Lower leg skin (tissue), 4 donors: ENCODE measurements at regions not wholly inside any gene's neighbourhood (a gene's known extent, or its start where the extent isn't known, plus 50 kb on each side); places are given as distances from the start of the nearest gene placed in this dataset.
"Not testable (repeated sequence)": the region's sequence is repeated elsewhere in the genome, so short reads cannot be mapped to it uniquely, and the experiment has no call there.

Source experiments
- DNase-seq, 2 donors: peaks; one replicate each; pipeline ENCODE4 v3.0.0-alpha.2; 2019; ENCODE audit warnings: low spot score in 2 of 2
- H3K4me3 ChIP-seq: fragments of 200-600 bp; sonication (generic); 2 replicates; pipeline ENCODE4 v1.5.1; 2017; ENCODE audit warnings: mild to moderate bottlenecking, low read depth; ENCODE audit not compliant: poor library complexity, severe bottlenecking
- POLR2A ChIP-seq, 2 donors: fragments of 450-650 bp; IDR thresholded peaks; one replicate each; pipeline ENCODE4 v1.6.1; 2016 to 2017; ENCODE audit warnings: antibody characterized with exemption in 2 of 2, mild to moderate bottlenecking in 1 of 2, moderate library complexity in 1 of 2
- WGBS, 2 donors: methylation state at CpG; one replicate each; pipeline ENCODE4 v1.1.5; 2018; 5-methylcytosine and 5-hydroxymethylcytosine counted together
- intact Hi-C: fragments of 100-400 bp; cut with DNase I; formaldehyde crosslinking; loops from one replicate; pipeline ENCODE4 v1.15.0; 2023; ENCODE audit warnings: low total_unique reads
- TF ChIP-seq, protein P1 (sequence below), 3 donors: fragments of 450-650 bp; IDR thresholded peaks; one replicate each; pipeline ENCODE4 v1.5.1; 2016; ENCODE audit warnings: antibody characterized with exemption in 3 of 3, mild to moderate bottlenecking in 3 of 3, moderate library complexity in 2 of 3

DNA sequence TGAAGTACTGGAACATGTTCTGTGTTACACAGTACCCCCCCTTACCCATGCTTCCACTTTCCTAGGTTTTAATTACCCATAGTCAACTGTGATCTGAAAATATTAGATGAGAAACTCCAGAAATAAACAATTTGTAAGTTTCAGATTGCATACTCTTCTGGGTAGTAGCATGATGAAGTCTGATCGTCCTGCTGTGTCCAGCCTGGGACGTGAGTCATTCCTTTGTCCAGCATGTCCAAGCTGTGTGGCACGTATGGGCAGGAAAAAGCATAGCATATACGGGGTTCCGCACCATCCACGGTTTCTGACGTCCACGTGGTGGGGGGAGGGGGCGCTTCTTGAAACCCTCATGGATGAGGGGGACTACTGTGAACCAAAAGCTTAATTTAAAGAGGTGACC is 70.7 kb upstream of the CRYM start:
- intact Hi-C loops, DNase-seq, H3K4me3 ChIP-seq: not testable (repeated sequence)
- 79 to 88% methylated on average over 9 of the region's 9 CpGs for WGBS, 2 donors

DNA sequence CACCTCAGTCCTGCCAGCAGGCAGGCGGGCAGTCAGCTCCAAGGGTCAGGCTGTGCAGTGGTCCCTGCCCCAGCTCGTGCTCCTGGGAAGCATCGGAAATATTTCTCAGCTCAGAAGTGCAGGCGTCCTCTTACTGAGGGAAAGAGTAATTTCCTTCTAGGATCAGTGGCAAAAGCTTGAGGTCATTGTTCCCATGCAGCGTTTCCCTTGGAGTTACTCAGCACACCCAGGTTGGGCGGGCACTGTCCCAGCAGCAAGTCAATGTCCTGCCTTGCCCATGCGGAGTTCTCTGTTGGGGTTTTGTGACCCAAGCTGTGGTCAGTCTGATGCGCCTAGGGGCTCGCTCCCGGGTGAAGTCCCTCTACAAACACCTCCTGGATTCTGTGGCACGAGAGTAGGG is 69.4 kb upstream of the CRYM start:
- DNase-seq, intact Hi-C loops, H3K4me3 ChIP-seq: not testable (repeated sequence)
- WGBS, 2 donors: 82 to 91% methylated on average over 6 to 7 of the region's 11 CpGs

DNA sequence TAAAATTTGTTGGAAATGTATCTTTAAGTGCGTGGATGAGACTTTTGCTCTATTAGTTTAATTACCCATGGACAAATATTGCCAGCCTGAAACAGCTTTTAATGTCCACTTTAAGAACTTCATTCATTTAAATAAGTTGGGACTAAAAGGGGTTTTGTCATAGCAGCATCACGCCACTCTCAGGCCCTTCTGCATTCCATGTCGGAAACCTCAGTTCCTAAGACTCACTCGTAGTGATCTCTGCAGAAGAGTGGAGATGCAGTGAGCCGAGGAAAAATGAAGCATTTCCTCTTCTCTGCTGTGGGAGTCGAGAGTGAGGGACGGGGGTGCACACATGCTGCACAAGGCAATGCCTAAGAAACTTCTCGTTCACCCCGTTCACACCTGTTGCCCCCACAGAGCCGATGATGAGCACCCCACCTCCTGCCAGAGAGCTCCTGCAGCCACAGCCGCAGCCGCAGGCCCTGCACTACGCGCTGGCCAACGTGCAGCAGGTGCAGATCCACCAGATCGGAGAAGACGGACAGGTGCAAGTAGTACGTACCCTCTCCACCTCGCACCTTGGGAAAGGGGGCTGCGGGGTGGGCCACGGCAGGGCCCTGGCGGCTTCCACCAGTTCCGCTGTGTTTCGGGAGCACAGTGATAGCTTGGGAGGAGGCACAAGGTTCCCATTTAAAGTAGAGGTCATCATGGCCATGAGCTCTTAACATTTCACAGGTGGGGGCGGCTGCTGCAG is 68.8 kb upstream of the CRYM start:
- 87 to 93% methylated on average over 24 to 25 of the region's 25 CpGs for WGBS, 2 donors
- DNase-seq: not testable (repeated sequence)

DNA sequence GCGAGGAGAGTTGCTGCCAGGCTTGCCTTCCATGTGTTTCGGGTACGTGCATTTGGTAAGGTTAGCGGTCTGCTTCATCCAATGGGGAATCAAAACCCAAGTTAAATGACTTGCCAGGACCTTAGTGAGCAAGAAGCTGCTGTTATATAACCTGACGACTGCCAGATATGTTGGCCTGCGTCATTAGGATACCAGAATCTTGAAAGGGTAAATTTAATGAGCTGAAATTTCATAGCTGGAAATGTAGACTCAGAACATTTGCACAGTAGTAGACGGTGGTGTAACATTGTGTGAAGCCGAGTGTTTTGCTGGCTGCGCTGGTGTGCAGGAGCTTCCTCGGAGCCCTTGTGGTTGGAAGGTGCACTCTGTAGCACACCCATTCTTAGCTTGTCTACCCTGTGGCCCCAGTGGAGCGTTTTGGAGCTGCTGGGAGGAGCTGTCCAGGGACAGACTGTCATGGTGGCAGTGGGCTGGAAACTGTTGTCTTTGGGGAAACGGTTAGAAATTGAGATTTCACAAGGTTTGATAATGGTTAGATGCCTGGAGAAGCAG is 66.3 kb upstream of the CRYM start:
- WGBS, 2 donors: 90 to 93% methylated on average over 12 of the region's 12 CpGs
- H3K4me3 ChIP-seq, intact Hi-C loops, DNase-seq: not testable (repeated sequence)

More for the DNA sequence above, 68.8 kb upstream of the CRYM start:
- intact Hi-C loops, H3K4me3 ChIP-seq: not testable (repeated sequence)

DNA sequence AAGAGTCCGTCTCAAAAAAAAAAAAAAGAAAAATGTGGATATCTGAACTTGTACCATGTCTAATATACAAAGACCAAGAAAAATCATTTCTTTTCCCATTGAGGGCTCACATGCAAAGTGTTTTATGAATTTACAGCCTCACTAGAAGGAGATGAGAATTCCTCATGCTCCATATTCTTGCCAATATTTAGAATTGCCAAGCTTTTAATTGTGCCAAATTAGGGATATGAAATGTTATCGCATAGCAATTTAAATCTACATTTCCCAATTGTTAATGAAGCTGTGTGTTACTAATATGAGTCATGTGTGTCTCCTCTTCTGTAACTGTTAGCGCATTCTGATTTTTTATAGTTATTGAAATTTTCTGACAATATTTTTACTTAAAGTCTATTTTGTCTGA is 63.0 kb upstream of the CRYM start:
- H3K4me3 ChIP-seq: no peak overlapping the region
- DNase-seq: no peak
- TF ChIP-seq, protein P1, sequence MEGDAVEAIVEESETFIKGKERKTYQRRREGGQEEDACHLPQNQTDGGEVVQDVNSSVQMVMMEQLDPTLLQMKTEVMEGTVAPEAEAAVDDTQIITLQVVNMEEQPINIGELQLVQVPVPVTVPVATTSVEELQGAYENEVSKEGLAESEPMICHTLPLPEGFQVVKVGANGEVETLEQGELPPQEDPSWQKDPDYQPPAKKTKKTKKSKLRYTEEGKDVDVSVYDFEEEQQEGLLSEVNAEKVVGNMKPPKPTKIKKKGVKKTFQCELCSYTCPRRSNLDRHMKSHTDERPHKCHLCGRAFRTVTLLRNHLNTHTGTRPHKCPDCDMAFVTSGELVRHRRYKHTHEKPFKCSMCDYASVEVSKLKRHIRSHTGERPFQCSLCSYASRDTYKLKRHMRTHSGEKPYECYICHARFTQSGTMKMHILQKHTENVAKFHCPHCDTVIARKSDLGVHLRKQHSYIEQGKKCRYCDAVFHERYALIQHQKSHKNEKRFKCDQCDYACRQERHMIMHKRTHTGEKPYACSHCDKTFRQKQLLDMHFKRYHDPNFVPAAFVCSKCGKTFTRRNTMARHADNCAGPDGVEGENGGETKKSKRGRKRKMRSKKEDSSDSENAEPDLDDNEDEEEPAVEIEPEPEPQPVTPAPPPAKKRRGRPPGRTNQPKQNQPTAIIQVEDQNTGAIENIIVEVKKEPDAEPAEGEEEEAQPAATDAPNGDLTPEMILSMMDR (IDR thresholded peaks at IDR 0.05): no peak
- TF ChIP-seq POLR2A (IDR thresholded peaks at IDR 0.05): no peak
- 85 to 89% methylated on average over 3 of the region's 3 CpGs for WGBS, 2 donors
- intact Hi-C loops: no loop called here

DNA sequence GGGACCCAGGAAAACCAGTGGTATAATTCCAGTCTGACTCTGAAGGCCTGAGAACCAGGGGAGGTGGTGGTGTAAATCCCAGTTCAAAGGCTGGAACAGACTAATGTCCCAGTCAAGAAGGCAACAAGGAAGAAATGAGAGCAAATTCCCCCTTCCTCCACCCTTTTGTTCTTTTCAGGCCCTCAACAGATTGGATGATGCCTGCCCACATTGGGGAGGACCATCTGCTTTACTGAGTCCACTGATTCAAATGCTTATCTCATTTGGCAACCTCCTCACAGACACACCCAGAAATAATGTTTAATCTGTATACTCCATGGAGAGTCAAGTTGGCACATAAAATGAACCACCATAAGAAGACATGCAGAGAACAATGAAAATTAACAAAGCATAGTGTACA is 61.9 kb upstream of the CRYM start:
- DNase-seq: no peak
- TF ChIP-seq, protein P1 (IDR thresholded peaks at IDR 0.05): no peak
- no peak for TF ChIP-seq POLR2A (IDR thresholded peaks at IDR 0.05)
- intact Hi-C loops: no loop called here
- no peak overlapping the region for H3K4me3 ChIP-seq

DNA sequence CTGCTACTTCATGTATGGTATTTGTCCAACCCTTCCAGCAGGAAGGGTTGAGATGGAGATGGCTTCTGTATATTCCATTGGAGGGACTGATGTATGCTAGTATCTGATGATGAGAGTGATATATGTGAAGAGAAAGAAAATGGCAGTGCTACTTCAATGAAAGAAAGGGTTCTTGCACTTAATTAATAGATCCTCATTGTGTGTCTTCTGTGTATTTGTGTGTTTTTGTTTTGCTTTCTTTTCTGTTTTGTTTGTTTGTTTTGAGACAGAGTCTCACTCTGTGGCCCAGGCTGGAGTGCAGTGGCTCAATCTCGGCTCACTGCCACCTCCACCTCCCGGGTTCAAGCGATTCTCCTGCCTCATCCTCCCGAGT is 61.2 kb upstream of the CRYM start:
- DNase-seq: no peak
- TF ChIP-seq POLR2A (IDR thresholded peaks at IDR 0.05): no peak
- TF ChIP-seq, protein P1 (IDR thresholded peaks at IDR 0.05): no peak
- intact Hi-C loops: no loop called here
- WGBS, 2 donors: 87 to 92% methylated on average over 4 of the region's 4 CpGs
- no peak overlapping the region for H3K4me3 ChIP-seq
